Astrocyte of the spinal cord (primary cell): ENCODE measurements at regions not wholly inside any gene's neighbourhood (a gene's known extent, or its start where the extent isn't known, plus 50 kb on each side); places are given as distances from the start of the nearest gene placed in this dataset.

Experiments
- DNase-seq: peaks from one replicate; pipeline ENCODE4 v3.0.0; 2011; ENCODE audit warnings: low read depth, low spot score
- H3K4me3 ChIP-seq: 2 replicates; pipeline ENCODE4 v1.5.1; 2011; ENCODE audit warnings: low read depth, mild to moderate bottlenecking, low read length, moderate library complexity
- in situ Hi-C: cut with HindIII; loops from 2 replicates; pipeline ENCODE4 v1.10.0; 2017; ENCODE audit warnings: low sequenced_read_pairs
- TF ChIP-seq, protein P1 (sequence below): IDR thresholded peaks from 2 replicates; pipeline ENCODE4 v1.5.1; 2012; ENCODE audit warnings: low read depth, mild to moderate bottlenecking, low read length, inconsistent platforms

DNA sequence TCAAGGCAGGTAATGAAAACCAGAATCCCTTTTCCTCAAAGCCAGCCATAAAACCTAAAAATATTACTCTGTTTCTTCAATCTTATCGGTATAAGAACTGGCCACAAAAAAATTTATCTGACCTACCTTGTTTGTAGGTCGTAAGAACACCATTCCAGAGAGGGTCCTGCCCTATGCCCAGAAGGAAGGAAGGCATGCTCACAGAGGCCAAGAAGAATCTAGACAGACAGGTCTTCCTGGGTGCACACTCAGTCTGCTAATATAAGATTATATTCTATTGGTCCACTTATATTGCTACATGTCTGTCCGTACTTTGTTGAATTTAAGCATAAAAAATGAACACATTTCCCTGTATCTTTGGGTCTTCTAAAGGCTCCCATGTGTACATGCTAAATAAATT lies 2136.1 kb upstream of the PCDH20 start:
- TF ChIP-seq, protein P1, sequence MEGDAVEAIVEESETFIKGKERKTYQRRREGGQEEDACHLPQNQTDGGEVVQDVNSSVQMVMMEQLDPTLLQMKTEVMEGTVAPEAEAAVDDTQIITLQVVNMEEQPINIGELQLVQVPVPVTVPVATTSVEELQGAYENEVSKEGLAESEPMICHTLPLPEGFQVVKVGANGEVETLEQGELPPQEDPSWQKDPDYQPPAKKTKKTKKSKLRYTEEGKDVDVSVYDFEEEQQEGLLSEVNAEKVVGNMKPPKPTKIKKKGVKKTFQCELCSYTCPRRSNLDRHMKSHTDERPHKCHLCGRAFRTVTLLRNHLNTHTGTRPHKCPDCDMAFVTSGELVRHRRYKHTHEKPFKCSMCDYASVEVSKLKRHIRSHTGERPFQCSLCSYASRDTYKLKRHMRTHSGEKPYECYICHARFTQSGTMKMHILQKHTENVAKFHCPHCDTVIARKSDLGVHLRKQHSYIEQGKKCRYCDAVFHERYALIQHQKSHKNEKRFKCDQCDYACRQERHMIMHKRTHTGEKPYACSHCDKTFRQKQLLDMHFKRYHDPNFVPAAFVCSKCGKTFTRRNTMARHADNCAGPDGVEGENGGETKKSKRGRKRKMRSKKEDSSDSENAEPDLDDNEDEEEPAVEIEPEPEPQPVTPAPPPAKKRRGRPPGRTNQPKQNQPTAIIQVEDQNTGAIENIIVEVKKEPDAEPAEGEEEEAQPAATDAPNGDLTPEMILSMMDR, result no peak
- H3K4me3 ChIP-seq, result no peak overlapping the region
- no peak for DNase-seq
- in situ Hi-C loops, result no loop called here

DNA sequence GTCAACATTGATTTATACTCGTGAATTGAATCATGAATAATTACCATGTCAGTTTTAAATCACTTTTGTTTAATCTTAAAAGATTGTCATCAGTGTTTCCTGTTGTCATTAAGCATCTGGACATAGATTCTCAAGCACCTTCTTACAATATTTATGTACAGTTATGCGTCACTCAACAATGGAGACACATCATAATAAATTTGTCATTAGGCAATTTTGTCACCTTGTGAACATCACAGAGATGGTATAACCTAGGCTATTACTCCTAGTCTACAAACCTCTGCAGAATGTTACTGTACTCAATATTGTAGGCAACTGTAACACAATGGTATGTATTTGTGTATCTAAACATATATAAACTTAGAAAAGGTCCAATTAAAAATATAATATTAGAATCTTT lies 2130.9 kb upstream of the PCDH20 start:
- no peak overlapping the region for H3K4me3 ChIP-seq
- DNase-seq, result no peak
- in situ Hi-C loops, result no loop called here
- TF ChIP-seq, protein P1, result no peak

DNA sequence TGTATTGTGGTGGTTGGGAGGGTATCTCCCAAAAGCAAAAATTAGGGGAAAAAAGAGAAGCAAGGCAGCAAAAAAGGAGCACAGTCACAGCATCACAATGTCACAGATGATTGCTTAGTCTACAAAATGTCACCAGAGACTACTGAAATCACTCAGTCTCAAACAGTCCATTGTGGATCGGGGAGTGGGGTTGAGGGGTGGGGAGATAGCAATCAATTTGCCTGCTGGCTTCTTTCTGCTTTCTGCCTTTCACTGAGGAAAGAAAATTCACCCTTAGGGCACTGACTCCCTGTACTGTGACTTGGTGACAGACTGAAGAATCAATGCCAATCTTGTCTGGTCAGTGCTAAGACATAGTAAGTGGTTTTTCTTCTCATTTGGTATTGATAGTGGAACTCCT lies 2127.1 kb upstream of the PCDH20 start:
- TF ChIP-seq, protein P1, result no peak
- no peak overlapping the region for H3K4me3 ChIP-seq
- no peak for DNase-seq
- in situ Hi-C loops, result no loop called here

DNA sequence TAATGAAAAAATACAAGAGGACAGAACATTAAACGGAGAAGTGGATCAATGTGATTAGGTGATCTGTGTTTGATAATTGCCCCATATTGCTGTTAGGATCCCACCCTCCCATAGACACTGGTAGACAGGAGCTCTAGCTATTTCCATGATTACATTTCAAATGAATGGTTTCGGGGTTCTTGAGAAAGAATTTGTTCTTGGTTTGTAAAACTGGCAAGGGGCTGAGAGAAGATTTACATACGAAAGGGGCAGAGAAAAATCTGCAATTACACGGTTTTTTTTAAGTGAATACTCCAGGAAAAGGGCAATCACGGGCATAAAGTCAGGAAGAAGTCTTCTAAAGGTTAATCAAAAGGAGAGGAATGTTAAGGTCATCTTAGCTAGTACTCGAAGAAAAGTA lies 2125.7 kb upstream of the PCDH20 start:
- DNase-seq, result no peak
- H3K4me3 ChIP-seq, result no peak overlapping the region
- TF ChIP-seq, protein P1, result no peak
- in situ Hi-C loops, result no loop called here

DNA sequence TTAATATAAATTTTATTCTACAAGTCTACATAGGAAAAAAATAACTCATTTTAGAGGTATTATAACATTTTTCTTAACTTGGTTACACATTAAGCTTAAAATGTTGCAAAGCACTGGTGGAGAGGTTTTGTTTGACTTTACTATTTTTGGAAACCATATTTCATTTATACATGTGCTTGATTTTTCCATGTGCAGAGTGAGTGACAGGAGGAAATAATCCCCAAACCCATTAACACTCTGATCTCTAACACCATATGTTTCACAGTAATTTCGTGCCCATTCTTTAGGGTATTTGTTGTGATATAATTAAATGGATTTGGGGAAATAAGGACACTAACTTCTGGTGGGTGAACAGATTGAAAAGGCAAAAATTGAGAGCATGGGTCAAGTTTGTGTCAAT lies 2124.4 kb upstream of the PCDH20 start:
- no peak overlapping the region for H3K4me3 ChIP-seq
- no peak for DNase-seq
- in situ Hi-C loops, result no loop called here
- TF ChIP-seq, protein P1, result no peak

DNA sequence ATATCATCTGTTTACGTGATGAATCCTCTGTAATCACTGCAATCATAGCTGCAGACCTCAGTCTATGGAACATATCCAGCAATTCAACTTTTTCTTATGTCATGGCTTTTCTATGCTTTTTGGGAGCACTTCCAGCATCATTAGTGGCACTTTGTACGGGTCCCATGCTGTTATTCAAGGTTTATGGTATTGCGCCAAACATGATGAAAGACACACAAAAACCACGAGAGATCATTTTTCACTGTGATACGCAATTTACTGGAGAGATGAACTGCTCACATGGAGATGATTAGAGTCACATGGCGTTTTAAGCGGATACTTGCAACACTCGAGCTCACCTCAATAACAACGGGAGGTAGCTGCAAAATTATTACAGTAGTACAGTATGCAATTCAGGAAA lies 2101.7 kb upstream of the PCDH20 start:
- no peak overlapping the region for H3K4me3 ChIP-seq
- in situ Hi-C loops, result no loop called here
- DNase-seq, result peak; percentile 84
- TF ChIP-seq, protein P1, result no peak

DNA sequence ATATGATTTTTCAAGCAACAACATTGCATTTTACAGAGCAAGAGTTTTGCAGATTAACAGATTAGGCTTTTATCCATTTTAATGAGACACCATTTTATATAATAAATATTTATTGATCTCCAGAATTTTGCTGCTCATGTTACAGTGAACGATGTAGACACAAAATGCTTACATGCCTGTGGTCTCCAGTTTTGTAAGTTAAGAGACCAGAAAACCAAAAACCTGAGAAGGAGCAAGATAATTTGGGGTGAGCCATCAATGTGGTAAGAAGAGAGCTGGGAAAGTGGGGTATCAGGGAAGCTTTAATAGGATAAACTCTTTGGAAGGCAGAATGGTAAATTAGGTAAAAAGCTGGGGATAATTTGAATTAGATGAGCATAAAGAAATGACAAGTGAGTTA lies 2100.5 kb upstream of the PCDH20 start:
- TF ChIP-seq, protein P1, result no peak
- in situ Hi-C loops, result no loop called here
- no peak overlapping the region for H3K4me3 ChIP-seq
- DNase-seq, result peak; percentile 25
